ENCODE measurements at regions not wholly inside any gene's neighbourhood (a gene's known extent, or its start where the extent isn't known, plus 50 kb on each side); places are given as distances from the start of the nearest gene placed in this dataset.

DNA sequence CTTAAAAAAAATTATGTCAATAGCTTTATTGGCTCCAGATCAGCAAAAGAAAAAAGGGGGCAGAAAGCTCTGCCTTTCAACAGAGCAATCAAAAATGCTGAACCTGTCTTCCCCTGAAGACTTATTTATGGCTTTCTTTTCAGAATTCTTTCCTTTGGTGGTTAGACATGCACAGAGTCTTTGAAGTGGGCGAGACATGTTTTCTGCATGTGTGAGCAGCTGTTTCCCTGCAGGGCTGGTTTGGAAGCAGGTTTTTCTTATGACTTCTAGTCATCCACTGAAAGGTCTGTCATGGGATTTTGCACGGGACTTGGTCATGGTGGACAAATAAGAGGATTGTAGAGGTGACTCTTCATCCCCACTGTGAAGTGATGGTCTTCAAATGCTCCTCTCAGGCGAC lies 160.3 kb downstream of the VAPA start:
- TF ChIP-seq CTCF (IDR thresholded peaks at IDR 0.05) = no peak
- no peak for TF ChIP-seq EP300 (IDR thresholded peaks at IDR 0.05)

Data from ovary (tissue), 3 donors.